Body of pancreas (tissue), 4 donors: ENCODE measurements at regions not wholly inside any gene's neighbourhood (a gene's known extent, or its start where the extent isn't known, plus 50 kb on each side); places are given as distances from the start of the nearest gene placed in this dataset.

Source experiments
- ATAC-seq: fragments of 150-250 bp; one replicate; pipeline ENCODE4 v1.9.1; 2016
- DNase-seq, 4 donors: peaks; one replicate each; pipeline ENCODE4 v3.0.0-alpha.2; 2019
- H3K27ac ChIP-seq, 4 donors: fragments of 200-600 bp; sonication (generic); 1 replicate in 3 of 4; 2 replicates in 1 of 4; pipeline versions ENCODE4 v1.5.1 to v1.6.1; 2016 to 2019; ENCODE audit warnings: mild to moderate bottlenecking in 1 of 4, mixed read lengths in 1 of 4, moderate library complexity in 1 of 4
- H3K27me3 ChIP-seq, 2 donors: fragments of 200-600 bp; sonication (generic); one replicate each; pipeline ENCODE4 v1.6.0; 2016; ENCODE audit warnings: mild to moderate bottlenecking in 1 of 2
- H3K36me3 ChIP-seq, 2 donors: fragments of 200-600 bp; sonication (generic); replicated peaks in 1 of 2; 2 replicates each; pipeline ENCODE4 v1.5.1; 2016; ENCODE audit warnings: low read depth in 2 of 2; ENCODE audit not compliant: insufficient read depth in 1 of 2
- H3K4me1 ChIP-seq: fragments of 200-600 bp; sonication (generic); one replicate; pipeline ENCODE4 v1.6.0; 2016
- H3K4me3 ChIP-seq, 2 donors: fragments of 200-600 bp; sonication (generic); 1 replicate in 1 of 2; 2 replicates in 1 of 2; pipeline ENCODE4 v1.5.1; 2016 to 2019
- H3K9me3 ChIP-seq, 3 donors: fragments of 200-600 bp; sonication (generic); 1 replicate in 2 of 3; 2 replicates in 1 of 3; pipeline ENCODE4 v1.5.1; 2016
- CTCF ChIP-seq, 7 experiments: fragments of 450-650 bp in 4 of 7; fragments of 200-600 bp in 3 of 7; sonication (generic) in 3 of 7; IDR thresholded peaks; one replicate each; pipeline ENCODE4 v1.5.1; 2016 to 2019; ENCODE audit warnings: antibody characterized with exemption in 7 of 7
- POLR2A ChIP-seq, 3 donors: fragments of 450-650 bp; IDR thresholded peaks; one replicate each; pipeline ENCODE4 v1.6.1; 2016; ENCODE audit warnings: antibody characterized with exemption in 3 of 3, mild to moderate bottlenecking in 2 of 3
- WGBS, 2 donors: methylation state at CpG; one replicate each; pipeline ENCODE4 v1.1.5; 2017; 5-methylcytosine and 5-hydroxymethylcytosine counted together
- intact Hi-C: fragments of 100-400 bp; cut with DNase I; formaldehyde crosslinking; loops from one replicate; pipeline ENCODE4 v1.15.1; 2023

GRCh38 chr16:54398986-54399385 lies 112.4 kb upstream of the IRX3 start:
- H3K9me3 ChIP-seq: no peaks in the 10 kb centered on the region
- no peak overlapping the region for H3K27ac ChIP-seq
- H3K36me3 ChIP-seq: no peaks in the 10 kb centered on the region
- DNase-seq (no peak), ATAC-seq (no peak)
- no peak overlapping the region for H3K4me3 ChIP-seq
- intact Hi-C loops: no loop called here
- no peaks in the 10 kb centered on the region for H3K4me1 ChIP-seq
- no peaks in the 10 kb centered on the region for H3K27me3 ChIP-seq
- 91 to 98% methylated on average over 3 of the region's 3 CpGs for WGBS, 2 donors
- TF ChIP-seq POLR2A (IDR thresholded peaks at IDR 0.05) (no peak), CTCF (IDR thresholded peaks at IDR 0.05) (no peak)

- Histone ChIP-seq H3K9me3 (no peaks in the 10 kb centered on the region), H3K27me3 (no peaks in the 10 kb centered on the region), H3K4me3 (no peak overlapping the region), H3K36me3 (no peaks in the 10 kb centered on the region), H3K4me1 (no peaks in the 10 kb centered on the region), H3K27ac (no peak overlapping the region)
- WGBS, 2 donors: 44 to 61% methylated on average over 3 of the region's 3 CpGs
- intact Hi-C loops: no loop called here
- no peak for DNase-seq
- ATAC-seq: no peak
- TF ChIP-seq POLR2A (IDR thresholded peaks at IDR 0.05): no peak
- no peak for TF ChIP-seq CTCF (IDR thresholded peaks at IDR 0.05)
Observed at GRCh38 chr16:54397838-54398237, 111.3 kb upstream of the IRX3 start.

GRCh38 chr16:54397190-54397835 lies 110.7 kb upstream of the IRX3 start:
- H3K27me3 ChIP-seq: no peaks in the 10 kb centered on the region
- ATAC-seq (no peak), DNase-seq (no peak)
- no peaks in the 10 kb centered on the region for H3K9me3 ChIP-seq
- TF ChIP-seq POLR2A (IDR thresholded peaks at IDR 0.05): no peak
- no peak for TF ChIP-seq CTCF (IDR thresholded peaks at IDR 0.05)
- no peaks in the 10 kb centered on the region for H3K4me1 ChIP-seq
- intact Hi-C loops: no loop called here
- no peak overlapping the region for H3K4me3 ChIP-seq
- 75 to 76% methylated on average over 11 of the region's 11 CpGs for WGBS, 2 donors
- H3K36me3 ChIP-seq: no peaks in the 10 kb centered on the region
- H3K27ac ChIP-seq: no peak overlapping the region

- Histone ChIP-seq H3K36me3 (no peaks in the 10 kb centered on the region), H3K27me3 (no peaks in the 10 kb centered on the region), H3K27ac (no peak overlapping the region), H3K4me3 (no peak overlapping the region), H3K9me3 (no peaks in the 10 kb centered on the region), H3K4me1 (no peaks in the 10 kb centered on the region)
- 42 to 49% methylated on average over 8 of the region's 8 CpGs for WGBS, 2 donors
- DNase-seq: no peak
- no peak for ATAC-seq
- intact Hi-C loops: no loop called here
- TF ChIP-seq CTCF (IDR thresholded peaks at IDR 0.05) (no peak), POLR2A (IDR thresholded peaks at IDR 0.05) (no peak)
Observed at GRCh38 chr16:54389836-54390494, 103.4 kb upstream of the IRX3 start.

- DNase-seq: no peak
- Histone ChIP-seq H3K4me3 (no peak overlapping the region), H3K27me3 (no peaks in the 10 kb centered on the region), H3K4me1 (no peaks in the 10 kb centered on the region), H3K9me3 (no peaks in the 10 kb centered on the region), H3K27ac (no peak overlapping the region), H3K36me3 (no peaks in the 10 kb centered on the region)
- TF ChIP-seq CTCF (IDR thresholded peaks at IDR 0.05): no peak
- no peak for TF ChIP-seq POLR2A (IDR thresholded peaks at IDR 0.05)
- no peak for ATAC-seq
- 57 to 59% methylated on average over 2 of the region's 2 CpGs for WGBS, 2 donors
- intact Hi-C loops: no loop called here
Observed at GRCh38 chr16:54385141-54385540, 98.6 kb upstream of the IRX3 start.
